CD14-positive monocyte (primary cell): ENCODE measurements at regions not wholly inside any gene's neighbourhood (a gene's known extent, or its start where the extent isn't known, plus 50 kb on each side); places are given as distances from the start of the nearest gene placed in this dataset.

Experiments
- DNase-seq, 3 donors: peaks; one replicate each; pipeline ENCODE4 v3.0.0-alpha.2; 2011 to 2022
- H2AFZ ChIP-seq: 2 replicates; pipeline ENCODE4 v1.6.0; 2012; ENCODE audit warnings: mild to moderate bottlenecking, low read depth, low read length, inconsistent platforms; ENCODE audit not compliant: insufficient read depth, poor library complexity, severe bottlenecking
- H3K27ac ChIP-seq, 2 donors: 1 replicate in 1 of 2; 2 replicates in 1 of 2; pipeline ENCODE4 v1.5.1; 2012 to 2013; ENCODE audit warnings: low read length in 2 of 2, control low read depth in 1 of 2, inconsistent platforms in 1 of 2, low read depth in 1 of 2, mild to moderate bottlenecking in 1 of 2
- H3K27me3 ChIP-seq, 2 donors: one replicate each; pipeline versions ENCODE4 v1.6.0 to v1.6.1; 2011 to 2013; ENCODE audit warnings: low read length in 2 of 2; ENCODE audit not compliant: control insufficient read depth in 2 of 2, insufficient read depth in 2 of 2
- H3K36me3 ChIP-seq, 2 donors: replicated peaks in 1 of 2; 1 replicate in 1 of 2; 2 replicates in 1 of 2; pipeline versions ENCODE4 v1.5.1 to v1.6.1; 2012 to 2013; ENCODE audit warnings: low read length in 2 of 2, control low read depth in 1 of 2, inconsistent platforms in 1 of 2, mild to moderate bottlenecking in 1 of 2; ENCODE audit not compliant: insufficient read depth in 2 of 2, control insufficient read depth in 1 of 2
- H3K4me1 ChIP-seq, 2 donors: 1 replicate in 1 of 2; 2 replicates in 1 of 2; pipeline versions ENCODE4 v1.5.1 to v1.6.1; 2012 to 2013; ENCODE audit warnings: low read length in 2 of 2, control low read depth in 1 of 2, inconsistent platforms in 1 of 2, mild to moderate bottlenecking in 1 of 2, moderate library complexity in 1 of 2; ENCODE audit not compliant: insufficient read depth in 2 of 2, control insufficient read depth in 1 of 2
- H3K4me2 ChIP-seq: replicated peaks from 2 replicates; pipeline ENCODE3; 2012; ENCODE audit warnings: low read length, moderate library complexity, mild to moderate bottlenecking; ENCODE audit not compliant: poor library complexity, severe bottlenecking; ENCODE audit errors: extremely low read depth
- H3K4me3 ChIP-seq, 3 experiments: fragments of 200-600 bp in 1 of 3; sonication (generic) in 1 of 3; replicated peaks in 1 of 3; 1 replicate in 2 of 3; 2 replicates in 1 of 3; pipeline ENCODE4 v1.5.1; 2011 to 2013; ENCODE audit warnings: low read length in 3 of 3, mild to moderate bottlenecking in 3 of 3, control low read depth in 2 of 3, low read depth in 2 of 3, inconsistent platforms in 1 of 3, moderate library complexity in 1 of 3
- H3K79me2 ChIP-seq: 2 replicates; pipeline ENCODE4 v1.6.0; 2012; ENCODE audit warnings: mild to moderate bottlenecking, control low read depth, inconsistent platforms, low read length, moderate library complexity; ENCODE audit not compliant: insufficient read depth
- H3K9ac ChIP-seq: 2 replicates; pipeline ENCODE4 v1.6.0; 2017; ENCODE audit warnings: low read length, mild to moderate bottlenecking; ENCODE audit not compliant: insufficient read depth, poor library complexity, severe bottlenecking
- H3K9me3 ChIP-seq, 2 donors: replicated peaks in 1 of 2; 1 replicate in 1 of 2; 2 replicates in 1 of 2; pipeline versions ENCODE4 v1.5.1 to v1.6.1; 2012 to 2013; ENCODE audit warnings: low read length in 2 of 2, control low read depth in 1 of 2; ENCODE audit not compliant: control insufficient read depth in 1 of 2, insufficient read depth in 1 of 2
- H4K20me1 ChIP-seq: 2 replicates; pipeline ENCODE4 v1.6.0; 2012; ENCODE audit warnings: mild to moderate bottlenecking, low read length, control low read depth, moderate library complexity; ENCODE audit not compliant: insufficient read depth
- H3K27ac Mint-ChIP-seq, 7 donors: one replicate each; pipeline ENCODE4 v1.8.0; 2020; ENCODE audit warnings: mild to moderate bottlenecking in 7 of 7, mixed read lengths in 7 of 7, moderate library complexity in 6 of 7, inconsistent platforms in 2 of 7
- H3K27me3 Mint-ChIP-seq, 3 donors: one replicate each; pipeline ENCODE4 v1.8.0; 2021 to 2022; ENCODE audit warnings: low read depth in 3 of 3, mild to moderate bottlenecking in 3 of 3, mixed read lengths in 3 of 3, moderate library complexity in 3 of 3, inconsistent platforms in 1 of 3
- H3K36me3 Mint-ChIP-seq, 2 donors: one replicate each; pipeline ENCODE4 v1.8.0; 2020; ENCODE audit warnings: mixed read lengths in 2 of 2, inconsistent platforms in 1 of 2, mild to moderate bottlenecking in 1 of 2
- H3K4me1 Mint-ChIP-seq: one replicate; pipeline ENCODE4 v1.8.0; 2020; ENCODE audit warnings: mild to moderate bottlenecking, mixed read lengths
- H3K4me3 Mint-ChIP-seq, 2 donors: one replicate each; pipeline ENCODE4 v1.8.0; 2020; ENCODE audit warnings: mild to moderate bottlenecking in 2 of 2, mixed read lengths in 2 of 2, moderate library complexity in 1 of 2
- H3K9me3 Mint-ChIP-seq, 7 donors: one replicate each; pipeline ENCODE4 v1.8.0; 2020 to 2022; ENCODE audit warnings: mixed read lengths in 7 of 7, mild to moderate bottlenecking in 6 of 7, moderate library complexity in 6 of 7, inconsistent platforms in 2 of 7
- WGBS: methylation state at CpG from one replicate; pipeline ENCODE4 v1.1.5; 2013; ENCODE audit warnings: missing lambda C conversion rate; ENCODE audit not compliant: insufficient coverage; 5-methylcytosine and 5-hydroxymethylcytosine counted together
- intact Hi-C, 2 donors: fragments of 100-400 bp; cut with micrococcal nuclease; formaldehyde crosslinking; loops; one replicate each; pipeline versions ENCODE4 v1.15.0 to v1.15.1; 2023
- TF ChIP-seq, protein P1 (sequence below): fragments of 200-600 bp; IDR thresholded peaks from one replicate; pipeline ENCODE4 v1.8.0; 2022; ENCODE audit warnings: antibody characterized with exemption, mild to moderate bottlenecking

DNA sequence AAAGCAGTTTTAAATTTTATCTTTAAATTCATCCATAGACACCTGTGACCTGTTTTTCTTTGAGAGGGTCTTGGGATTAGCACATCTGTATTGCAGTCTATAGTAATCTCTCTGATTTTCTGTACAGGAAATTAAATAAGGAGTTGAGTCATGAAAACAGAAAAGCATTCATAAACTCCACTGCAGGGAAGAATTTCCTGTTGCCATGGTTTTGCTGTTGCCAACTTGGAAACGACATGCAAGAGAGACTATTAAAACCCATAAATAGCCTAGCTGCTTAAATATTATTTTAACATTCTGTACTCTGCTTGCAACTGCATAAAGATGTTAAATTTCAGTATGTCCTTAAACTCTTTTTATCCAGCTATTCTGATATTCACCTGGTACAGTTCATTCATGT is 281.0 kb upstream of the RGS6 start:
- Histone ChIP-seq H3K79me2 (no peaks in the 10 kb centered on the region), H2AFZ (no peak overlapping the region), H3K4me1 (no peaks in the 10 kb centered on the region), H3K27me3 (no peaks in the 10 kb centered on the region), H4K20me1 (peaks cover 5% of the 10 kb centered on the region), H3K9me3 (peaks cover 4 to 22% of the 10 kb centered on the region in 2 donors), H3K4me2 (no peak overlapping the region), H3K4me3 (no peak overlapping the region), H3K27ac (no peak overlapping the region), H3K36me3 (peaks cover 27 to 55% of the 10 kb centered on the region in 2 donors), H3K9ac (no peak overlapping the region)
- H3K9me3 Mint-ChIP-seq = peaks cover 12 to 23% (median 20%) of the 10 kb centered on the region in 7 donors
- no peaks in the 10 kb centered on the region for H3K27me3 Mint-ChIP-seq
- H3K36me3 Mint-ChIP-seq = peaks cover 54 to 70% of the 10 kb centered on the region in 2 donors
- peaks cover 2% of the 10 kb centered on the region for H3K4me1 Mint-ChIP-seq
- WGBS = no CpG with 5 or more reads among the region's 1 CpG
- TF ChIP-seq, protein P1, sequence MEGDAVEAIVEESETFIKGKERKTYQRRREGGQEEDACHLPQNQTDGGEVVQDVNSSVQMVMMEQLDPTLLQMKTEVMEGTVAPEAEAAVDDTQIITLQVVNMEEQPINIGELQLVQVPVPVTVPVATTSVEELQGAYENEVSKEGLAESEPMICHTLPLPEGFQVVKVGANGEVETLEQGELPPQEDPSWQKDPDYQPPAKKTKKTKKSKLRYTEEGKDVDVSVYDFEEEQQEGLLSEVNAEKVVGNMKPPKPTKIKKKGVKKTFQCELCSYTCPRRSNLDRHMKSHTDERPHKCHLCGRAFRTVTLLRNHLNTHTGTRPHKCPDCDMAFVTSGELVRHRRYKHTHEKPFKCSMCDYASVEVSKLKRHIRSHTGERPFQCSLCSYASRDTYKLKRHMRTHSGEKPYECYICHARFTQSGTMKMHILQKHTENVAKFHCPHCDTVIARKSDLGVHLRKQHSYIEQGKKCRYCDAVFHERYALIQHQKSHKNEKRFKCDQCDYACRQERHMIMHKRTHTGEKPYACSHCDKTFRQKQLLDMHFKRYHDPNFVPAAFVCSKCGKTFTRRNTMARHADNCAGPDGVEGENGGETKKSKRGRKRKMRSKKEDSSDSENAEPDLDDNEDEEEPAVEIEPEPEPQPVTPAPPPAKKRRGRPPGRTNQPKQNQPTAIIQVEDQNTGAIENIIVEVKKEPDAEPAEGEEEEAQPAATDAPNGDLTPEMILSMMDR = no peak
- no peak overlapping the region for H3K27ac Mint-ChIP-seq
- intact Hi-C loops = no loop called here
- H3K4me3 Mint-ChIP-seq = no peak overlapping the region
- no peak for DNase-seq

DNA sequence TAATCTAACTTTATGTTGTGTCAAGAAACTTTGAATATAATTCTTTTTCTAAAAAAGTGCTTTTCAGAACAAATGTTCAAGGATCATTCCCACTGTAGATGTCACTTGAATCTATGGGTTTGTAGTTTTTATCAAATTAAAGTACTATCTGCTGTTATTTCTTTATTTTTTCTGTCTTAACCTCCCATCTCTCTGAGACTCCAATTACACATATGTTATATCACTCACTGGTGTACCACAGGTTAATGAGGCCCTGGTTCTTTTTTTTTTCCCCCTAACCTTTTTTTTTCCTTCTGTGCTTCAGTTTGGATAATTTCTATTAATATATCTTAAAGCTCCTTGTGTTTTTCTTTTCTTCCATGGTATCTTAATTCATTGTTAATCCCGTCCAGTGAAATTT is 279.9 kb upstream of the RGS6 start:
- peaks cover 12 to 23% (median 18%) of the 10 kb centered on the region in 7 donors for H3K9me3 Mint-ChIP-seq
- Histone ChIP-seq H3K4me2 (no peak overlapping the region), H3K9me3 (peaks cover 4 to 22% of the 10 kb centered on the region in 2 donors), H4K20me1 (peaks cover 5% of the 10 kb centered on the region), H3K9ac (no peak overlapping the region), H3K27me3 (no peaks in the 10 kb centered on the region), H3K36me3 (peaks cover 27 to 60% of the 10 kb centered on the region in 2 donors), H3K4me3 (no peak overlapping the region), H3K4me1 (no peaks in the 10 kb centered on the region), H3K79me2 (no peaks in the 10 kb centered on the region), H2AFZ (no peak overlapping the region), H3K27ac (no peak overlapping the region)
- DNase-seq = no peak
- no peaks in the 10 kb centered on the region for H3K27me3 Mint-ChIP-seq
- intact Hi-C loops = no loop called here
- TF ChIP-seq, protein P1 = no peak
- no peak overlapping the region for H3K27ac Mint-ChIP-seq
- no peak overlapping the region for H3K4me3 Mint-ChIP-seq
- peaks cover 57 to 63% of the 10 kb centered on the region in 2 donors for H3K36me3 Mint-ChIP-seq
- WGBS = no CpG with 5 or more reads among the region's 1 CpG
- peaks cover 2% of the 10 kb centered on the region for H3K4me1 Mint-ChIP-seq
